ENCODE measurements at regions not wholly inside any gene's neighbourhood (a gene's known extent, or its start where the extent isn't known, plus 50 kb on each side); places are given as distances from the start of the nearest gene placed in this dataset.

GRCh38 chr11:134581121-134581626 lies 169.1 kb upstream of the B3GAT1 start:
- ATAC-seq: no peak

GRCh38 chr11:134580610-134580975 lies 168.6 kb upstream of the B3GAT1 start:
- no peak for ATAC-seq
- no peak for TF ChIP-seq PATZ1 (CRISPR knock-in tag; IDR thresholded peaks at IDR 0.05; ENCODE audit: borderline replicate concordance)
- TF ChIP-seq GLIS3 (CRISPR knock-in tag; IDR thresholded peaks at IDR 0.05): no peak
- TF ChIP-seq RARB (CRISPR knock-in tag; IDR thresholded peaks at IDR 0.05): no peak
- no peak for TF ChIP-seq ESRRG (CRISPR knock-in tag; IDR thresholded peaks at IDR 0.05)
- TF ChIP-seq OSR1 (CRISPR knock-in tag; IDR thresholded peaks at IDR 0.05): no peak
- TF ChIP-seq CSRNP3 (CRISPR knock-in tag; IDR thresholded peaks at IDR 0.05): no peak
- no peak for TF ChIP-seq ZNF70 (CRISPR knock-in tag; IDR thresholded peaks at IDR 0.05)
- no peak for TF ChIP-seq ARNTL (CRISPR knock-in tag; IDR thresholded peaks at IDR 0.05; ENCODE audit: borderline replicate concordance, low read depth)
- TF ChIP-seq CREB5 (CRISPR knock-in tag; IDR thresholded peaks at IDR 0.05; ENCODE audit: low read depth): no peak
- TF ChIP-seq ZFP3 (CRISPR knock-in tag; IDR thresholded peaks at IDR 0.05): no peak
- no peak for TF ChIP-seq ZNF565 (CRISPR knock-in tag; conservative IDR thresholded peaks at IDR 0.05; ENCODE audit: low read depth)
- TF ChIP-seq TCF4 (CRISPR knock-in tag; IDR thresholded peaks at IDR 0.05; ENCODE audit: borderline replicate concordance): no peak
- no peak for TF ChIP-seq SNAI2 (CRISPR knock-in tag; IDR thresholded peaks at IDR 0.05)
- TF ChIP-seq ZFP30 (CRISPR knock-in tag; IDR thresholded peaks at IDR 0.05): no peak
- no peak for TF ChIP-seq TSHZ2 (CRISPR knock-in tag; IDR thresholded peaks at IDR 0.05)

More at GRCh38 chr11:134581121-134581626, 169.1 kb upstream of the B3GAT1 start:
- TF ChIP-seq CSRNP3 (CRISPR knock-in tag; IDR thresholded peaks at IDR 0.05) (no peak), ZNF8 (CRISPR knock-in tag; IDR thresholded peaks at IDR 0.05) (no peak), ZNF565 (CRISPR knock-in tag; conservative IDR thresholded peaks at IDR 0.05; ENCODE audit: low read depth) (no peak), ARNTL (CRISPR knock-in tag; IDR thresholded peaks at IDR 0.05; ENCODE audit: borderline replicate concordance, low read depth) (no peak), GLIS3 (CRISPR knock-in tag; IDR thresholded peaks at IDR 0.05) (no peak)

- TF ChIP-seq ZNF8 (CRISPR knock-in tag; IDR thresholded peaks at IDR 0.05): no peak
- TF ChIP-seq PPARA (CRISPR knock-in tag; IDR thresholded peaks at IDR 0.05; ENCODE audit: borderline replicate concordance): no peak
- TF ChIP-seq ZNF565 (CRISPR knock-in tag; conservative IDR thresholded peaks at IDR 0.05; ENCODE audit: low read depth): no peak
- TF ChIP-seq CSRNP3 (CRISPR knock-in tag; IDR thresholded peaks at IDR 0.05): no peak
- TF ChIP-seq ZFP3 (CRISPR knock-in tag; IDR thresholded peaks at IDR 0.05): no peak
- TF ChIP-seq ESRRG (CRISPR knock-in tag; IDR thresholded peaks at IDR 0.05): no peak
- no peak for TF ChIP-seq TCF4 (CRISPR knock-in tag; IDR thresholded peaks at IDR 0.05; ENCODE audit: borderline replicate concordance)
- no peak for TF ChIP-seq GLIS3 (CRISPR knock-in tag; IDR thresholded peaks at IDR 0.05)
- TF ChIP-seq CREB5 (CRISPR knock-in tag; IDR thresholded peaks at IDR 0.05; ENCODE audit: low read depth): no peak
- no peak for TF ChIP-seq SNAI2 (CRISPR knock-in tag; IDR thresholded peaks at IDR 0.05)
- TF ChIP-seq RARB (CRISPR knock-in tag; IDR thresholded peaks at IDR 0.05): no peak
- TF ChIP-seq ISL1 (CRISPR knock-in tag; IDR thresholded peaks at IDR 0.05): no peak
- no peak for TF ChIP-seq BACH2 (CRISPR knock-in tag; IDR thresholded peaks at IDR 0.05; ENCODE audit: borderline replicate concordance)
- no peak for TF ChIP-seq OSR1 (CRISPR knock-in tag; IDR thresholded peaks at IDR 0.05)
- TF ChIP-seq TOX (CRISPR knock-in tag; IDR thresholded peaks at IDR 0.05; ENCODE audit: borderline replicate concordance): no peak
- TF ChIP-seq ZFP30 (CRISPR knock-in tag; IDR thresholded peaks at IDR 0.05): no peak
These were observed 167.9 kb upstream of the B3GAT1 start for GRCh38 chr11:134579724-134580609.

More at GRCh38 chr11:134579724-134580609, 167.9 kb upstream of the B3GAT1 start:
- no peak for ATAC-seq
